Thyroid gland (tissue), 4 donors: ENCODE measurements at regions not wholly inside any gene's neighbourhood (a gene's known extent, or its start where the extent isn't known, plus 50 kb on each side); places are given as distances from the start of the nearest gene placed in this dataset.
A peak's percentile ranks its signal among the peaks of the same experiment; 100 is the strongest.

Source experiments
- DNase-seq, 2 donors: peaks; one replicate each; pipeline ENCODE4 v3.0.0-alpha.2; 2019
- H3K27ac ChIP-seq, 3 donors: fragments of 200-600 bp; sonication (generic); 1 replicate in 2 of 3; 2 replicates in 1 of 3; pipeline ENCODE4 v1.5.1; 2016 to 2019; ENCODE audit warnings: mild to moderate bottlenecking in 1 of 3, moderate library complexity in 1 of 3
- H3K27me3 ChIP-seq: fragments of 200-600 bp; sonication (generic); one replicate; pipeline ENCODE4 v1.5.1; 2019
- H3K36me3 ChIP-seq, 2 donors: fragments of 200-600 bp; sonication (generic); one replicate each; pipeline ENCODE4 v1.5.1; 2016 to 2019
- H3K4me1 ChIP-seq, 2 donors: fragments of 200-600 bp; sonication (generic); one replicate each; pipeline ENCODE4 v1.5.1; 2017 to 2019
- H3K4me3 ChIP-seq, 3 donors: fragments of 200-600 bp; sonication (generic); replicated peaks in 1 of 3; 1 replicate in 2 of 3; 2 replicates in 1 of 3; pipeline ENCODE4 v1.5.1; 2016; ENCODE audit warnings: mild to moderate bottlenecking in 1 of 3
- H3K9me3 ChIP-seq: fragments of 200-600 bp; sonication (generic); one replicate; pipeline ENCODE4 v1.5.1; 2017
- POLR2A ChIP-seq, 2 donors: fragments of 450-650 bp; IDR thresholded peaks; one replicate each; pipeline ENCODE4 v1.6.1; 2017; ENCODE audit warnings: antibody characterized with exemption in 2 of 2, mild to moderate bottlenecking in 2 of 2, moderate library complexity in 1 of 2
- WGBS, 2 donors: methylation state at CpG; one replicate each; pipeline ENCODE4 v1.1.5; 2017; 5-methylcytosine and 5-hydroxymethylcytosine counted together
- intact Hi-C: fragments of 100-400 bp; cut with DNase I; formaldehyde crosslinking; loops from one replicate; pipeline ENCODE4 v1.15.1; 2023
- TF ChIP-seq, protein P1 (sequence below), 6 experiments: fragments of 200-600 bp in 3 of 6; fragments of 450-650 bp in 3 of 6; sonication (generic) in 3 of 6; IDR thresholded peaks; one replicate each; pipeline ENCODE4 v1.5.1; 2016 to 2019; ENCODE audit warnings: antibody characterized with exemption in 6 of 6, mild to moderate bottlenecking in 2 of 6, inconsistent platforms in 1 of 6, moderate library complexity in 1 of 6

- intact Hi-C loops, result no loop called here
- TF ChIP-seq, protein P1, sequence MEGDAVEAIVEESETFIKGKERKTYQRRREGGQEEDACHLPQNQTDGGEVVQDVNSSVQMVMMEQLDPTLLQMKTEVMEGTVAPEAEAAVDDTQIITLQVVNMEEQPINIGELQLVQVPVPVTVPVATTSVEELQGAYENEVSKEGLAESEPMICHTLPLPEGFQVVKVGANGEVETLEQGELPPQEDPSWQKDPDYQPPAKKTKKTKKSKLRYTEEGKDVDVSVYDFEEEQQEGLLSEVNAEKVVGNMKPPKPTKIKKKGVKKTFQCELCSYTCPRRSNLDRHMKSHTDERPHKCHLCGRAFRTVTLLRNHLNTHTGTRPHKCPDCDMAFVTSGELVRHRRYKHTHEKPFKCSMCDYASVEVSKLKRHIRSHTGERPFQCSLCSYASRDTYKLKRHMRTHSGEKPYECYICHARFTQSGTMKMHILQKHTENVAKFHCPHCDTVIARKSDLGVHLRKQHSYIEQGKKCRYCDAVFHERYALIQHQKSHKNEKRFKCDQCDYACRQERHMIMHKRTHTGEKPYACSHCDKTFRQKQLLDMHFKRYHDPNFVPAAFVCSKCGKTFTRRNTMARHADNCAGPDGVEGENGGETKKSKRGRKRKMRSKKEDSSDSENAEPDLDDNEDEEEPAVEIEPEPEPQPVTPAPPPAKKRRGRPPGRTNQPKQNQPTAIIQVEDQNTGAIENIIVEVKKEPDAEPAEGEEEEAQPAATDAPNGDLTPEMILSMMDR (IDR thresholded peaks at IDR 0.05), result no peak
- no peak for TF ChIP-seq POLR2A (IDR thresholded peaks at IDR 0.05)
- peak overlapping the region; percentile 56 to 89 (median 74) for H3K27ac ChIP-seq
- peaks cover 30 to 32% of the 10 kb centered on the region in 2 donors for H3K4me1 ChIP-seq
- no peaks in the 10 kb centered on the region for H3K36me3 ChIP-seq
- 63 to 65% methylated on average over 3 of the region's 3 CpGs for WGBS, 2 donors
- no peaks in the 10 kb centered on the region for H3K9me3 ChIP-seq
- H3K27me3 ChIP-seq, result no peaks in the 10 kb centered on the region
- no peak for DNase-seq
- no peak overlapping the region for H3K4me3 ChIP-seq
Observed at GRCh38 chr15:70167155-70167554, 69.4 kb upstream of the TLE3 start.

DNA sequence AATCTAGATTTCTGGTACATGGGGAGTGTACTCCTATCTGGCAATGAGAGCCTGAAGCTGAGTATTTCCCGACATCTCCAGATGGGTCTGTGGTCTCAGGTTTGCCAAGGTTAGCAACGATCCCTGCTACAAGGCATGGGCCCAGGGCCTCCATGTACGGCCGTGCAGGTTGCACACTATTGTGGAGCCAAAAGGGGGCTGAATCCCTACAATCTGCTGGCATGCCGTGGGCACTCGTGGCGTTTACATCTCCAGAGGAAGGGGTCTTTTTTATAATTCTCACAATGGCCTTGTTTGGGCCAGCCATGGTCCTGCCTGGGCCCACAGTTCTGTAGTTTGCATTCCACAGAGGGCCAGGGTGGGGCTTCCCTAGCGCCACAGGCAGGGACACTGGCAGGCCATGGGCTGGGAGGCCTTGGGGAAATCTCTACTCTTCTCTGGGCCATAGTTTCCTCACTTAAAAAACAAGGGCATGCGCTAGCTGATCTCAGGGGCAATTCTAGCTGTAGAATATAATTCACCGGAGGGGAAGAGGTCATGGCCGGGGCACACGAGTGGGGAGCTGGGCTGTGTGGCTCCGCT lies 68.9 kb upstream of the TLE3 start:
- intact Hi-C loops, result no loop called here
- Histone ChIP-seq H3K36me3 (no peaks in the 10 kb centered on the region), H3K27me3 (no peaks in the 10 kb centered on the region), H3K9me3 (no peaks in the 10 kb centered on the region), H3K4me1 (peaks cover 30 to 32% of the 10 kb centered on the region in 2 donors), H3K4me3 (no peak overlapping the region), H3K27ac (peak overlapping the region; percentile 56 to 89 (median 74))
- 87 to 92% methylated on average over 12 to 13 of the region's 13 CpGs for WGBS, 2 donors
- TF ChIP-seq, protein P1 (IDR thresholded peaks at IDR 0.05), result no peak
- TF ChIP-seq POLR2A (IDR thresholded peaks at IDR 0.05), result no peak
- peak in 1 of 2 donors; percentile 43 for DNase-seq

DNA sequence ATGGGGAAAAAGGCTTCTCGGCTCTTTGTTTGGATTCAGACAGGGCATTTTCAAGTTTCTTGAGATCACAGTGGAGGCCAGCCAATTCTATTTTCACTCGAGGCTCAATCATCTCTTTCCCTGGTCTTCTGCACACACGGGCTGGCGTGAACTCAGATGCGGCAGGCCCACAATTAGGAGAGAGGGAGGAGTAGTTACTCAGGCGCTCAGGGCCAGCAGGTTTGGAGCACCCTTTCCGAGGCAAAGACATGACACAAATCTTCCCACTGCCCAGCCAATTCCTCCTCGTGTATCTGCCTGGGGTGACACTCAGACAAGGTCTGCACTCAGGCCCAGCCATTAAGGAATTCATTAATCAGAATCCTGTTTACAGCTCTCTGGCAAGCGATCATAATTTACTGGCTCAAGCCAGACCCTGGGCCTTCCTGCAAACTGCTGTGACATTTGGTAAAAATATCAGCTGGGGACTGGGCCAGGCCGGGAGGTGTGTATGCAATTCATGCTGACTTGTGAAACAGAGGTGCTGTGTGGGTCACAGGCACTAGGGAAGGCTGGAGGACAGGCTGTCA lies 68.1 kb upstream of the TLE3 start:
- intact Hi-C loops, result no loop called here
- no peaks in the 10 kb centered on the region for H3K9me3 ChIP-seq
- no peak for TF ChIP-seq POLR2A (IDR thresholded peaks at IDR 0.05)
- TF ChIP-seq, protein P1 (IDR thresholded peaks at IDR 0.05), result no peak
- H3K27me3 ChIP-seq, result no peaks in the 10 kb centered on the region
- DNase-seq, result peak; percentile 91
- H3K36me3 ChIP-seq, result no peaks in the 10 kb centered on the region
- H3K4me3 ChIP-seq, result no peak overlapping the region
- peaks cover 30 to 38% of the 10 kb centered on the region in 2 donors for H3K4me1 ChIP-seq
- 8 to 11% methylated on average over 10 of the region's 10 CpGs for whole genome bisulfite sequencing, 2 donors
- H3K27ac ChIP-seq, result peak overlapping the region; percentile 56 to 89 (median 74)

GRCh38 chr15:70164910-70165715 lies 67.4 kb upstream of the TLE3 start:
- Histone ChIP-seq H3K9me3 (no peaks in the 10 kb centered on the region), H3K36me3 (no peaks in the 10 kb centered on the region), H3K4me3 (no peak overlapping the region), H3K27ac (peak overlapping the region; percentile 56 to 89 (median 74)), H3K4me1 (peaks cover 30 to 44% of the 10 kb centered on the region in 2 donors), H3K27me3 (no peaks in the 10 kb centered on the region)
- DNase-seq, result peak; percentile 80 to 89
- WGBS, 2 donors, result 26 to 46% methylated on average over 6 to 15 of the region's 15 CpGs
- TF ChIP-seq, protein P1 (IDR thresholded peaks at IDR 0.05), result no peak
- no peak for TF ChIP-seq POLR2A (IDR thresholded peaks at IDR 0.05)
- intact Hi-C loops, result no loop called here
